Liver (tissue), 8 donors: ENCODE measurements at regions not wholly inside any gene's neighbourhood (a gene's known extent, or its start where the extent isn't known, plus 50 kb on each side); places are given as distances from the start of the nearest gene placed in this dataset.

Experiments used
- DNase-seq: peaks from one replicate; pipeline ENCODE4 v3.0.0-alpha.2; 2017; ENCODE audit warnings: low spot score
- H3K27ac ChIP-seq, 2 donors: one replicate each; pipeline ENCODE4 v1.7.0; 2013; ENCODE audit warnings: inconsistent platforms in 2 of 2, low read length in 2 of 2, control low read depth in 1 of 2, low read depth in 1 of 2, mild to moderate bottlenecking in 1 of 2
- H3K27me3 ChIP-seq, 4 donors: one replicate each; pipeline versions ENCODE4 v1.6.1 to v1.7.0; 2013; ENCODE audit warnings: low read length in 3 of 4, inconsistent platforms in 1 of 4, mild to moderate bottlenecking in 1 of 4, moderate library complexity in 1 of 4; ENCODE audit not compliant: control insufficient read depth in 4 of 4, insufficient read depth in 4 of 4
- H3K36me3 ChIP-seq, 4 donors: one replicate each; pipeline versions ENCODE4 v1.6.1 to v1.7.0; 2013; ENCODE audit warnings: low read length in 3 of 4, mild to moderate bottlenecking in 3 of 4, low read depth in 1 of 4, moderate library complexity in 1 of 4; ENCODE audit not compliant: control insufficient read depth in 4 of 4, insufficient read depth in 3 of 4
- H3K4me1 ChIP-seq, 4 donors: one replicate each; pipeline versions ENCODE4 v1.6.1 to v1.7.0; 2013; ENCODE audit warnings: low read length in 3 of 4, mild to moderate bottlenecking in 3 of 4, moderate library complexity in 1 of 4; ENCODE audit not compliant: control insufficient read depth in 4 of 4, insufficient read depth in 4 of 4
- H3K4me3 ChIP-seq, 3 donors: one replicate each; pipeline versions ENCODE4 v1.6.1 to v1.7.0; 2013; ENCODE audit warnings: low read length in 3 of 3, control low read depth in 1 of 3, low read depth in 1 of 3, mild to moderate bottlenecking in 1 of 3
- H3K9ac ChIP-seq, 2 donors: one replicate each; pipeline ENCODE4 v1.7.0; 2013; ENCODE audit warnings: low read length in 2 of 2, mild to moderate bottlenecking in 2 of 2, moderate library complexity in 2 of 2, control low read depth in 1 of 2, low read depth in 1 of 2
- H3K9me3 ChIP-seq, 4 donors: one replicate each; pipeline versions ENCODE4 v1.6.1 to v1.7.0; 2013; ENCODE audit warnings: low read length in 3 of 4; ENCODE audit not compliant: control insufficient read depth in 4 of 4
- FOXA2 ChIP-seq: IDR thresholded peaks from 2 replicates; pipeline ENCODE4 v1.6.1; 2016; ENCODE audit warnings: antibody characterized with exemption
- GABPA ChIP-seq, 2 donors: IDR thresholded peaks in 1 of 2; conservative IDR thresholded peaks in 1 of 2; 2 replicates each; pipeline ENCODE4 v1.6.1; 2016; ENCODE audit warnings: antibody characterized with exemption in 2 of 2, mild to moderate bottlenecking in 1 of 2, moderate library complexity in 1 of 2
- JUND ChIP-seq, 2 donors: IDR thresholded peaks; 2 replicates each; pipeline ENCODE4 v1.6.1; 2016; ENCODE audit warnings: antibody characterized with exemption in 2 of 2
- RXRA ChIP-seq, 2 donors: IDR thresholded peaks; 2 replicates each; pipeline ENCODE4 v1.6.1; 2017 to 2018; ENCODE audit warnings: antibody characterized with exemption in 2 of 2, mild to moderate bottlenecking in 1 of 2
- SP1 ChIP-seq: IDR thresholded peaks from 2 replicates; pipeline ENCODE4 v1.6.1; 2018; ENCODE audit warnings: antibody characterized with exemption, mild to moderate bottlenecking
- TAF1 ChIP-seq: conservative IDR thresholded peaks from 2 replicates; pipeline ENCODE4 v1.6.1; 2016; ENCODE audit warnings: antibody characterized with exemption, mild to moderate bottlenecking
- YY1 ChIP-seq: IDR thresholded peaks from 2 replicates; pipeline ENCODE4 v1.6.1; 2016; ENCODE audit warnings: antibody characterized with exemption, mild to moderate bottlenecking
- WGBS: extraction: QIAGEN DNeasy Blood & Tissue Kit; methylation state at CpG from one replicate; pipeline ENCODE4 v1.1.7; 2013; 5-methylcytosine and 5-hydroxymethylcytosine counted together
- TF ChIP-seq, protein P1 (sequence below): IDR thresholded peaks from 2 replicates; pipeline ENCODE4 v1.6.1; 2016; ENCODE audit warnings: antibody characterized with exemption
- TF ChIP-seq, protein P2 (sequence below): IDR thresholded peaks from 2 replicates; pipeline ENCODE4 v1.6.1; 2016; ENCODE audit warnings: antibody characterized with exemption, mild to moderate bottlenecking
- TF ChIP-seq, protein P3 (sequence below): fragments of 150-350 bp; IDR thresholded peaks from 2 replicates; pipeline ENCODE4 v1.5.1; 2017; ENCODE audit warnings: improper control_type of control experiment, low read depth, low read length; ENCODE audit not compliant: missing input control
- TF ChIP-seq, protein P4 (sequence below): IDR thresholded peaks from 2 replicates; pipeline ENCODE4 v1.6.1; 2016; ENCODE audit warnings: antibody characterized with exemption
- donor health status: healthy.
- donor health status: healthy.
- donor health status: healthy.
- donor health status: healthy.
- donor health status: healthy.

DNA sequence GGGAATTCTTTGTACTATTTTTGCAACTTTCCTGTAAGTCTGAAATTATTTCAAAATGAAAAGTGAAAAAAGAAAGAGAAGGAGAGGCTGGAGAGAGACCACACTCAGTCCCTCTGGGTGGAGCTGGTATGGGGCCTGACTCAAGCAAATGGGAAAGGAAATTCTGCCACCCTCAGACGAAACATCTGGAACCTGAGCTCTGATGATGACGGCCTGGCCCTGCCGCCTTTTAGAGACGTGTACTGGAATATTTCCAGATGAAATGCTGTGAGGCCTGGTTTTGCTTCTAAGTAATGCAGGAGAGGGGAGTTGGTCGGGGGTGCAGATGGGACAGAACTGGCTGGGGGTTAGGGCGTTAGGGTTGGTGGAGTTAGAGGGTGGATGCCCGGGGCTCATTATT lies 57.4 kb upstream of the GLI2 start:
- Histone ChIP-seq H3K9me3 (no peaks in the 10 kb centered on the region), H3K4me1 (peaks cover 0 to 4% (median 3%) of the 10 kb centered on the region in 4 donors), H3K4me3 (no peak overlapping the region), H3K27me3 (peaks cover 0 to 2% (median 0%) of the 10 kb centered on the region in 4 donors), H3K9ac (no peak overlapping the region), H3K27ac (no peak overlapping the region), H3K36me3 (no peaks in the 10 kb centered on the region)
- WGBS: 66% methylated on average over 7 of the region's 7 CpGs
- DNase-seq: no peak
- TF ChIP-seq TAF1: no peak
- TF ChIP-seq, protein P1, sequence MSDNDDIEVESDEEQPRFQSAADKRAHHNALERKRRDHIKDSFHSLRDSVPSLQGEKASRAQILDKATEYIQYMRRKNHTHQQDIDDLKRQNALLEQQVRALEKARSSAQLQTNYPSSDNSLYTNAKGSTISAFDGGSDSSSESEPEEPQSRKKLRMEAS: no peak

DNA sequence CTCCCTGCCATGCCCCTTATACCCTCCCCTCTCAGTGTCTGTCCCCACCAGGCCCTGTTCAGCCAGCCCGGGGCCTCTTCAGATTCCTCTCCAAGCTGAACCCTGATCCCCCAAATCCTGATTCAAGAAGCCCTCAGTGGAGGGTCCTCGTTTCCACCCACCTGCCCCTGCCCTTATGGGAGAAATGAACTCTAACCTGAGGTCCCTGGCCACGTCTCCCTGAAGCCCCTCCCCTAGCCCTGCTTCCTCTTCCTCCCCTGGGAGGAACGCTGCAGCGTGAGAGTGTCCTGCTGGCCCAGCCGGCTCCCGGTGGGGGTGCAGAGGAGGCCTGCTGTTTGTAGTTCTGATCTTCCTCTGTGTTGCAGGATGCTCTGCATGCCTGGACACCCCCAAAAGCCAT lies 56.7 kb upstream of the GLI2 start:
- Histone ChIP-seq H3K4me1 (peaks cover 0 to 4% (median 3%) of the 10 kb centered on the region in 4 donors), H3K9me3 (no peaks in the 10 kb centered on the region), H3K27me3 (peaks cover 0 to 2% (median 0%) of the 10 kb centered on the region in 4 donors), H3K9ac (no peak overlapping the region), H3K4me3 (no peak overlapping the region), H3K27ac (no peak overlapping the region), H3K36me3 (no peaks in the 10 kb centered on the region)
- WGBS: 75% methylated on average over 7 of the region's 7 CpGs
- DNase-seq: no peak
- no peak for TF ChIP-seq FOXA2
- no peak for TF ChIP-seq GABPA (IDR thresholded peaks at IDR 0.05 in 1 of 2, conservative IDR thresholded peaks at IDR 0.05 in 1 of 2)
- no peak for TF ChIP-seq SP1
- TF ChIP-seq, protein P2, sequence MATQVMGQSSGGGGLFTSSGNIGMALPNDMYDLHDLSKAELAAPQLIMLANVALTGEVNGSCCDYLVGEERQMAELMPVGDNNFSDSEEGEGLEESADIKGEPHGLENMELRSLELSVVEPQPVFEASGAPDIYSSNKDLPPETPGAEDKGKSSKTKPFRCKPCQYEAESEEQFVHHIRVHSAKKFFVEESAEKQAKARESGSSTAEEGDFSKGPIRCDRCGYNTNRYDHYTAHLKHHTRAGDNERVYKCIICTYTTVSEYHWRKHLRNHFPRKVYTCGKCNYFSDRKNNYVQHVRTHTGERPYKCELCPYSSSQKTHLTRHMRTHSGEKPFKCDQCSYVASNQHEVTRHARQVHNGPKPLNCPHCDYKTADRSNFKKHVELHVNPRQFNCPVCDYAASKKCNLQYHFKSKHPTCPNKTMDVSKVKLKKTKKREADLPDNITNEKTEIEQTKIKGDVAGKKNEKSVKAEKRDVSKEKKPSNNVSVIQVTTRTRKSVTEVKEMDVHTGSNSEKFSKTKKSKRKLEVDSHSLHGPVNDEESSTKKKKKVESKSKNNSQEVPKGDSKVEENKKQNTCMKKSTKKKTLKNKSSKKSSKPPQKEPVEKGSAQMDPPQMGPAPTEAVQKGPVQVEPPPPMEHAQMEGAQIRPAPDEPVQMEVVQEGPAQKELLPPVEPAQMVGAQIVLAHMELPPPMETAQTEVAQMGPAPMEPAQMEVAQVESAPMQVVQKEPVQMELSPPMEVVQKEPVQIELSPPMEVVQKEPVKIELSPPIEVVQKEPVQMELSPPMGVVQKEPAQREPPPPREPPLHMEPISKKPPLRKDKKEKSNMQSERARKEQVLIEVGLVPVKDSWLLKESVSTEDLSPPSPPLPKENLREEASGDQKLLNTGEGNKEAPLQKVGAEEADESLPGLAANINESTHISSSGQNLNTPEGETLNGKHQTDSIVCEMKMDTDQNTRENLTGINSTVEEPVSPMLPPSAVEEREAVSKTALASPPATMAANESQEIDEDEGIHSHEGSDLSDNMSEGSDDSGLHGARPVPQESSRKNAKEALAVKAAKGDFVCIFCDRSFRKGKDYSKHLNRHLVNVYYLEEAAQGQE: no peak
- no peak for TF ChIP-seq JUND (IDR thresholded peaks at IDR 0.05)
- TF ChIP-seq TAF1: no peak
- TF ChIP-seq, protein P3, sequence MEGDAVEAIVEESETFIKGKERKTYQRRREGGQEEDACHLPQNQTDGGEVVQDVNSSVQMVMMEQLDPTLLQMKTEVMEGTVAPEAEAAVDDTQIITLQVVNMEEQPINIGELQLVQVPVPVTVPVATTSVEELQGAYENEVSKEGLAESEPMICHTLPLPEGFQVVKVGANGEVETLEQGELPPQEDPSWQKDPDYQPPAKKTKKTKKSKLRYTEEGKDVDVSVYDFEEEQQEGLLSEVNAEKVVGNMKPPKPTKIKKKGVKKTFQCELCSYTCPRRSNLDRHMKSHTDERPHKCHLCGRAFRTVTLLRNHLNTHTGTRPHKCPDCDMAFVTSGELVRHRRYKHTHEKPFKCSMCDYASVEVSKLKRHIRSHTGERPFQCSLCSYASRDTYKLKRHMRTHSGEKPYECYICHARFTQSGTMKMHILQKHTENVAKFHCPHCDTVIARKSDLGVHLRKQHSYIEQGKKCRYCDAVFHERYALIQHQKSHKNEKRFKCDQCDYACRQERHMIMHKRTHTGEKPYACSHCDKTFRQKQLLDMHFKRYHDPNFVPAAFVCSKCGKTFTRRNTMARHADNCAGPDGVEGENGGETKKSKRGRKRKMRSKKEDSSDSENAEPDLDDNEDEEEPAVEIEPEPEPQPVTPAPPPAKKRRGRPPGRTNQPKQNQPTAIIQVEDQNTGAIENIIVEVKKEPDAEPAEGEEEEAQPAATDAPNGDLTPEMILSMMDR: no peak
- no peak for TF ChIP-seq RXRA (IDR thresholded peaks at IDR 0.05)
- no peak for TF ChIP-seq YY1
- TF ChIP-seq, protein P4, sequence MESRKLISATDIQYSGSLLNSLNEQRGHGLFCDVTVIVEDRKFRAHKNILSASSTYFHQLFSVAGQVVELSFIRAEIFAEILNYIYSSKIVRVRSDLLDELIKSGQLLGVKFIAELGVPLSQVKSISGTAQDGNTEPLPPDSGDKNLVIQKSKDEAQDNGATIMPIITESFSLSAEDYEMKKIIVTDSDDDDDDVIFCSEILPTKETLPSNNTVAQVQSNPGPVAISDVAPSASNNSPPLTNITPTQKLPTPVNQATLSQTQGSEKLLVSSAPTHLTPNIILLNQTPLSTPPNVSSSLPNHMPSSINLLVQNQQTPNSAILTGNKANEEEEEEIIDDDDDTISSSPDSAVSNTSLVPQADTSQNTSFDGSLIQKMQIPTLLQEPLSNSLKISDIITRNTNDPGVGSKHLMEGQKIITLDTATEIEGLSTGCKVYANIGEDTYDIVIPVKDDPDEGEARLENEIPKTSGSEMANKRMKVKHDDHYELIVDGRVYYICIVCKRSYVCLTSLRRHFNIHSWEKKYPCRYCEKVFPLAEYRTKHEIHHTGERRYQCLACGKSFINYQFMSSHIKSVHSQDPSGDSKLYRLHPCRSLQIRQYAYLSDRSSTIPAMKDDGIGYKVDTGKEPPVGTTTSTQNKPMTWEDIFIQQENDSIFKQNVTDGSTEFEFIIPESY: no peak
